ENCODE measurements at regions not wholly inside any gene's neighbourhood (a gene's known extent, or its start where the extent isn't known, plus 50 kb on each side); places are given as distances from the start of the nearest gene placed in this dataset.
"Not testable (repeated sequence)": the region's sequence is repeated elsewhere in the genome, so short reads cannot be mapped to it uniquely, and the experiment has no call there.

GRCh38 chr5:53172073-53172472 lies 62.5 kb upstream of the MOCS2 start:
- TF ChIP-seq POLR2A, CTCF (IDR thresholded peaks at IDR 0.05): not testable (repeated sequence)

Data from heart left ventricle (tissue), 13 donors.